K562 (cell line): ENCODE measurements at regions not wholly inside any gene's neighbourhood (a gene's known extent, or its start where the extent isn't known, plus 50 kb on each side); places are given as distances from the start of the nearest gene placed in this dataset.

ENCODE experiments used
- FOSL1 ChIP-seq: fragments of 200-800 bp; sonication (Bioruptor generic); conservative IDR thresholded peaks from 2 replicates; pipeline ENCODE4 v1.6.1; 2016; ENCODE audit warnings: missing genetic modification characterization, missing compliant biosample characterization
- KLF6 ChIP-seq: fragments of 250-450 bp; sonication (Bioruptor Pico); IDR thresholded peaks from 2 replicates; pipeline ENCODE4 v1.4.0; 2020; ENCODE audit warnings: mild to moderate bottlenecking, moderate library complexity, borderline replicate concordance
- MED1 ChIP-seq: sonication (generic); formaldehyde crosslinking; IDR thresholded peaks from 2 replicates; pipeline ENCODE4 v1.8.1; 2023; ENCODE audit warnings: missing genetic modification reagents, borderline replicate concordance
- MEIS2 ChIP-seq: fragments of 450-650 bp; IDR thresholded peaks from 2 replicates; pipeline ENCODE4 v1.6.1; 2014; ENCODE audit warnings: mild to moderate bottlenecking; ENCODE audit not compliant: partially characterized antibody
- MTA3 ChIP-seq: fragments of 450-650 bp; formaldehyde crosslinking; IDR thresholded peaks from 2 replicates; pipeline ENCODE4 v1.6.1; 2017; ENCODE audit warnings: mild to moderate bottlenecking, borderline replicate concordance
- SIN3B ChIP-seq: fragments of 450-650 bp; IDR thresholded peaks from 2 replicates; pipeline ENCODE4 v1.6.1; 2017; ENCODE audit warnings: low read depth, mild to moderate bottlenecking, moderate library complexity
- SMC3 ChIP-seq: conservative IDR thresholded peaks from 2 replicates; pipeline ENCODE4 v1.6.1; 2011; ENCODE audit warnings: low read depth, low read length, improper control_type of control experiment; ENCODE audit not compliant: insufficient read depth
- TBP ChIP-seq: optimal IDR thresholded peaks from 2 replicates; pipeline ENCODE3; 2011; ENCODE audit warnings: low read depth, low read length, improper control_type of control experiment
- TEAD1 ChIP-seq, 2 experiments: fragments of 450-650 bp in 1 of 2; sonication (generic) in 1 of 2; formaldehyde crosslinking; IDR thresholded peaks; 2 replicates each; pipeline versions ENCODE4 v1.4.0 to v1.8.0; 2020 to 2022; ENCODE audit warnings: mild to moderate bottlenecking in 2 of 2, missing genetic modification reagents in 1 of 2
- ZBTB7A ChIP-seq: IDR thresholded peaks from 2 replicates; pipeline ENCODE4 v1.6.1; 2011; ENCODE audit warnings: low read depth, mild to moderate bottlenecking, low read length, moderate library complexity, borderline replicate concordance; ENCODE audit not compliant: control insufficient read depth
- ZNF77 ChIP-seq: fragments of 250-450 bp; sonication (Bioruptor Pico); IDR thresholded peaks from 2 replicates; pipeline ENCODE4 v1.5.0; 2020
- TF ChIP-seq, protein P1 (sequence below): fragments of 450-650 bp; formaldehyde crosslinking; IDR thresholded peaks from 2 replicates; pipeline ENCODE4 v1.4.0; 2022; ENCODE audit warnings: mild to moderate bottlenecking, moderate library complexity
- TF ChIP-seq, protein P2 (sequence below): fragments of 250-450 bp; sonication (Bioruptor Pico); IDR thresholded peaks from 2 replicates; pipeline ENCODE4 v1.5.0; 2020; ENCODE audit warnings: mild to moderate bottlenecking
- TF ChIP-seq, protein P3 (sequence below), 3 experiments: IDR thresholded peaks in 2 of 3; conservative IDR thresholded peaks in 1 of 3; 2 replicates each; pipeline ENCODE4 v1.5.1; 2011 to 2012; ENCODE audit warnings: low read length in 3 of 3, mild to moderate bottlenecking in 3 of 3, control low read depth in 2 of 3, improper control_type of control experiment in 1 of 3, inconsistent platforms in 1 of 3, low read depth in 1 of 3, mixed read lengths in 1 of 3, moderate library complexity in 1 of 3; ENCODE audit not compliant: insufficient read depth in 2 of 3
- TF ChIP-seq, protein P4 (sequence below): fragments of 250-450 bp; sonication (Bioruptor Pico); IDR thresholded peaks from 2 replicates; pipeline ENCODE4 v1.5.0; 2022; ENCODE audit warnings: mild to moderate bottlenecking
- TF ChIP-seq, protein P5 (sequence below): fragments of 200-800 bp; sonication (Bioruptor generic); IDR thresholded peaks from 2 replicates; pipeline ENCODE4 v1.6.1; 2016; ENCODE audit warnings: missing genetic modification characterization, missing compliant biosample characterization

DNA sequence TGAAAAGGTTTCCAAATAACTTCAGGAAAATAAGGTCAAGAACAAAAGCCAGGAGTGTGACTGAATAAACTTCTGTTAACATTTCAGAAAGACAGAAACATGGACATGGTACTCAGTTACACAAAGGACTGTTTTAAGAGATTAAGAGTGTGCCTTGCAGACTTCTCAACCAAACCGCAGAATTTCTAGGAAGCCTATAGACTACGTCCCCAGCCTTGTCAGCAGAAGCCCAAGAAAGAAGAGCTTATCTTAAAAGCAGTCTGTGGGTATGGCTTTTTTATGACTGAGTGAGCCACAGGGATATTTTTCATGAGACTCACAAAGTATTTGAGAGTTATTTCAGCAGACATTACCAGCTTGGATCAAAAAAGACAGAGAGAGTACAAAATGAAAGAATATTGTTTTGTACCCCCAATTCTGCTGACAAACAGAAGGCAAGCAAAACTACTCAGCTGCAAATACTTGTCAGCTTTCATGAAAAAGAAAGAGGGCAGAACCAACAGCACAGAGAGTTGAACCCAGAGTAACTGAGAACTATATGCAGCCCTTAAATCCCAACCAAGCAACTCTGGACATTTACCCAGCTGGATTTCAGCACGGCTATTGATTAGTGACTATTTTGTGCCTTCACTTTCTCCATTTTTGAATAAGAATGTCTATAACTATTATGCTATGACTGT lies 711.0 kb upstream of the CTNND2 start (continued):
- peak; percentile 37 for TF ChIP-seq TBP
- peak in 1 of 2 experiments; percentile 69; a peak in 2 of 4 replicates for TF ChIP-seq TEAD1 (CRISPR knock-in tag; IDR thresholded peaks at IDR 0.05)
- TF ChIP-seq ZNF77 (CRISPR knock-in tag), result no peak
- TF ChIP-seq, protein P1, sequence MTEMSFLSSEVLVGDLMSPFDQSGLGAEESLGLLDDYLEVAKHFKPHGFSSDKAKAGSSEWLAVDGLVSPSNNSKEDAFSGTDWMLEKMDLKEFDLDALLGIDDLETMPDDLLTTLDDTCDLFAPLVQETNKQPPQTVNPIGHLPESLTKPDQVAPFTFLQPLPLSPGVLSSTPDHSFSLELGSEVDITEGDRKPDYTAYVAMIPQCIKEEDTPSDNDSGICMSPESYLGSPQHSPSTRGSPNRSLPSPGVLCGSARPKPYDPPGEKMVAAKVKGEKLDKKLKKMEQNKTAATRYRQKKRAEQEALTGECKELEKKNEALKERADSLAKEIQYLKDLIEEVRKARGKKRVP (CRISPR knock-in tag), result no peak
- TF ChIP-seq, protein P2, sequence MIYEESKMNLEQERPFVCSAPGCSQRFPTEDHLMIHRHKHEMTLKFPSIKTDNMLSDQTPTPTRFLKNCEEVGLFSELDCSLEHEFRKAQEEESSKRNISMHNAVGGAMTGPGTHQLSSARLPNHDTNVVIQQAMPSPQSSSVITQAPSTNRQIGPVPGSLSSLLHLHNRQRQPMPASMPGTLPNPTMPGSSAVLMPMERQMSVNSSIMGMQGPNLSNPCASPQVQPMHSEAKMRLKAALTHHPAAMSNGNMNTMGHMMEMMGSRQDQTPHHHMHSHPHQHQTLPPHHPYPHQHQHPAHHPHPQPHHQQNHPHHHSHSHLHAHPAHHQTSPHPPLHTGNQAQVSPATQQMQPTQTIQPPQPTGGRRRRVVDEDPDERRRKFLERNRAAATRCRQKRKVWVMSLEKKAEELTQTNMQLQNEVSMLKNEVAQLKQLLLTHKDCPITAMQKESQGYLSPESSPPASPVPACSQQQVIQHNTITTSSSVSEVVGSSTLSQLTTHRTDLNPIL (CRISPR knock-in tag), result no peak
- no peak for TF ChIP-seq MED1 (CRISPR knock-in tag)
- peak; percentile 65 for TF ChIP-seq FOSL1 (tag)
- TF ChIP-seq, protein P3, sequence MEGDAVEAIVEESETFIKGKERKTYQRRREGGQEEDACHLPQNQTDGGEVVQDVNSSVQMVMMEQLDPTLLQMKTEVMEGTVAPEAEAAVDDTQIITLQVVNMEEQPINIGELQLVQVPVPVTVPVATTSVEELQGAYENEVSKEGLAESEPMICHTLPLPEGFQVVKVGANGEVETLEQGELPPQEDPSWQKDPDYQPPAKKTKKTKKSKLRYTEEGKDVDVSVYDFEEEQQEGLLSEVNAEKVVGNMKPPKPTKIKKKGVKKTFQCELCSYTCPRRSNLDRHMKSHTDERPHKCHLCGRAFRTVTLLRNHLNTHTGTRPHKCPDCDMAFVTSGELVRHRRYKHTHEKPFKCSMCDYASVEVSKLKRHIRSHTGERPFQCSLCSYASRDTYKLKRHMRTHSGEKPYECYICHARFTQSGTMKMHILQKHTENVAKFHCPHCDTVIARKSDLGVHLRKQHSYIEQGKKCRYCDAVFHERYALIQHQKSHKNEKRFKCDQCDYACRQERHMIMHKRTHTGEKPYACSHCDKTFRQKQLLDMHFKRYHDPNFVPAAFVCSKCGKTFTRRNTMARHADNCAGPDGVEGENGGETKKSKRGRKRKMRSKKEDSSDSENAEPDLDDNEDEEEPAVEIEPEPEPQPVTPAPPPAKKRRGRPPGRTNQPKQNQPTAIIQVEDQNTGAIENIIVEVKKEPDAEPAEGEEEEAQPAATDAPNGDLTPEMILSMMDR (IDR thresholded peaks at IDR 0.05 in 2 of 3, conservative IDR thresholded peaks at IDR 0.05 in 1 of 3; ENCODE audit: insufficient read depth in 2 of 3, low read depth in 1 of 3, low read length in 3 of 3), result no peak
- TF ChIP-seq, protein P4, sequence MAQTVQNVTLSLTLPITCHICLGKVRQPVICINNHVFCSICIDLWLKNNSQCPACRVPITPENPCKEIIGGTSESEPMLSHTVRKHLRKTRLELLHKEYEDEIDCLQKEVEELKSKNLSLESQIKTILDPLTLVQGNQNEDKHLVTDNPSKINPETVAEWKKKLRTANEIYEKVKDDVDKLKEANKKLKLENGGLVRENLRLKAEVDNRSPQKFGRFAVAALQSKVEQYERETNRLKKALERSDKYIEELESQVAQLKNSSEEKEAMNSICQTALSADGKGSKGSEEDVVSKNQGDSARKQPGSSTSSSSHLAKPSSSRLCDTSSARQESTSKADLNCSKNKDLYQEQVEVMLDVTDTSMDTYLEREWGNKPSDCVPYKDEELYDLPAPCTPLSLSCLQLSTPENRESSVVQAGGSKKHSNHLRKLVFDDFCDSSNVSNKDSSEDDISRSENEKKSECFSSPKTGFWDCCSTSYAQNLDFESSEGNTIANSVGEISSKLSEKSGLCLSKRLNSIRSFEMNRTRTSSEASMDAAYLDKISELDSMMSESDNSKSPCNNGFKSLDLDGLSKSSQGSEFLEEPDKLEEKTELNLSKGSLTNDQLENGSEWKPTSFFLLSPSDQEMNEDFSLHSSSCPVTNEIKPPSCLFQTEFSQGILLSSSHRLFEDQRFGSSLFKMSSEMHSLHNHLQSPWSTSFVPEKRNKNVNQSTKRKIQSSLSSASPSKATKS (CRISPR knock-in tag), result no peak
- TF ChIP-seq KLF6, result no peak
- TF ChIP-seq SMC3, result no peak
- peak; percentile 88 for TF ChIP-seq MEIS2
- TF ChIP-seq SIN3B, result no peak
- TF ChIP-seq ZBTB7A, result no peak
- TF ChIP-seq, protein P5, sequence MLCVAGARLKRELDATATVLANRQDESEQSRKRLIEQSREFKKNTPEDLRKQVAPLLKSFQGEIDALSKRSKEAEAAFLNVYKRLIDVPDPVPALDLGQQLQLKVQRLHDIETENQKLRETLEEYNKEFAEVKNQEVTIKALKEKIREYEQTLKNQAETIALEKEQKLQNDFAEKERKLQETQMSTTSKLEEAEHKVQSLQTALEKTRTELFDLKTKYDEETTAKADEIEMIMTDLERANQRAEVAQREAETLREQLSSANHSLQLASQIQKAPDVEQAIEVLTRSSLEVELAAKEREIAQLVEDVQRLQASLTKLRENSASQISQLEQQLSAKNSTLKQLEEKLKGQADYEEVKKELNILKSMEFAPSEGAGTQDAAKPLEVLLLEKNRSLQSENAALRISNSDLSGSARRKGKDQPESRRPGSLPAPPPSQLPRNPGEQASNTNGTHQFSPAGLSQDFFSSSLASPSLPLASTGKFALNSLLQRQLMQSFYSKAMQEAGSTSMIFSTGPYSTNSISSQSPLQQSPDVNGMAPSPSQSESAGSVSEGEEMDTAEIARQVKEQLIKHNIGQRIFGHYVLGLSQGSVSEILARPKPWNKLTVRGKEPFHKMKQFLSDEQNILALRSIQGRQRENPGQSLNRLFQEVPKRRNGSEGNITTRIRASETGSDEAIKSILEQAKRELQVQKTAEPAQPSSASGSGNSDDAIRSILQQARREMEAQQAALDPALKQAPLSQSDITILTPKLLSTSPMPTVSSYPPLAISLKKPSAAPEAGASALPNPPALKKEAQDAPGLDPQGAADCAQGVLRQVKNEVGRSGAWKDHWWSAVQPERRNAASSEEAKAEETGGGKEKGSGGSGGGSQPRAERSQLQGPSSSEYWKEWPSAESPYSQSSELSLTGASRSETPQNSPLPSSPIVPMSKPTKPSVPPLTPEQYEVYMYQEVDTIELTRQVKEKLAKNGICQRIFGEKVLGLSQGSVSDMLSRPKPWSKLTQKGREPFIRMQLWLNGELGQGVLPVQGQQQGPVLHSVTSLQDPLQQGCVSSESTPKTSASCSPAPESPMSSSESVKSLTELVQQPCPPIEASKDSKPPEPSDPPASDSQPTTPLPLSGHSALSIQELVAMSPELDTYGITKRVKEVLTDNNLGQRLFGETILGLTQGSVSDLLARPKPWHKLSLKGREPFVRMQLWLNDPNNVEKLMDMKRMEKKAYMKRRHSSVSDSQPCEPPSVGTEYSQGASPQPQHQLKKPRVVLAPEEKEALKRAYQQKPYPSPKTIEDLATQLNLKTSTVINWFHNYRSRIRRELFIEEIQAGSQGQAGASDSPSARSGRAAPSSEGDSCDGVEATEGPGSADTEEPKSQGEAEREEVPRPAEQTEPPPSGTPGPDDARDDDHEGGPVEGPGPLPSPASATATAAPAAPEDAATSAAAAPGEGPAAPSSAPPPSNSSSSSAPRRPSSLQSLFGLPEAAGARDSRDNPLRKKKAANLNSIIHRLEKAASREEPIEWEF (CRISPR knock-in tag), result no peak
- peak; percentile 78; the same call in 1 of the 2 replicates for TF ChIP-seq MTA3
